ENCODE measurements at regions not wholly inside any gene's neighbourhood (a gene's known extent, or its start where the extent isn't known, plus 50 kb on each side); places are given as distances from the start of the nearest gene placed in this dataset.
"Not testable (repeated sequence)": the region's sequence is repeated elsewhere in the genome, so short reads cannot be mapped to it uniquely, and the experiment has no call there.

DNA sequence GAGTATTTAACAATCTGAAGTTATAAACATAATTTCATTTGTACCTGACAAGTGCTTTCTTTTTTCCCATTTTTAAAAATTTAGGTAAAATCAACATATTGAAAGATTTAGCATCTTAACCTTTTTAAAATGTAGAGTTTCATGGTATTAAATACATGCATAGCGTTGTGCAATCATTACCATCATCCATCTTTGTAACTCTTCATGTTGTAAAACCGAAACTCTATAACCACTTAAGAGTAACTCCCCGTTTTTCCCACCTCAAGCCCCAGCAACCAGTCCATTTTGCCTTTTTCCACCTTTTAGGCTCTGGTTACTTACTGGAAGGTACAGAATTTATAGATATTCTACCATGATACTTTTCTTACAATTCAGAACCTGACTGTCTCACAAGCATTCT is 892.5 kb downstream of the DNAJB9 start:
- TF ChIP-seq ESRRG (CRISPR knock-in tag; IDR thresholded peaks at IDR 0.05), result no peak
- ATAC-seq, result no peak

DNA sequence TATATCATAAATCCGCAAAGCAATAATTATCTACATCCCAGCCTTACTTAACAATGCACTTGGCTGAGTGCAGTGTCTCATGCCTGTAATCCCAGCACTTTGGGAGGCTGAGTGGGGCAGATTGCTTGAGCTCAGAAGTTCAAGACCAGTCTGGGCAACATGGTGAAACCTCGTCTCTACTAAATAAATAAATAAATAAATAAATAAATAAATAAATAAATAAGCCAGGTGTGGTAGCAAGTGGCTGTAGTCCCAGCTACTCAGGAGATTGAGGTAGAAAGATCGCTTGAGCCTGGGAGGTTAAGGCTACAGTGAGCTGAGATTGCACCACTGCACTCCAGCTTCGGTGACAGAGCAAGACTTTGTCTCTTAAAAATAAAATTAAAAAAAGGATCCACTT is 898.1 kb downstream of the DNAJB9 start:
- ATAC-seq, result not testable (repeated sequence)

DNA sequence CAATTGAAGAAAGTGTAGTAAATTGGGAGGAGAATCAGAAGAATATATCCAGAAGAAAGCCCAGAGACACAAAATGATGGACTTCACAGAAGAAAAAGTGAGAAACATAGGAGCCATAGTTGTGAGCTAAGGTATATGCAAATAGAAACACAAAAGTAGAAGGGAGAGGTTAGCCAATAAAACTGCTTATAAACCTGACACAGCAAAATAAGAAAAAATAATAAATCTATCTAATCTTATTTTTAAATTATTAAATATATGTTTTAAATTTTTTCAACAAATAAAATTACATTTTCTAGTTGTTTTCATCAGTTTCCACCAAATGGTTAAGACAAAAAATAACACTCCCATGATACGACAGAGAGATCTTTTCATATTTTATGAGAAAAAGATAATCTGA is 903.5 kb downstream of the DNAJB9 start:
- TF ChIP-seq ZFP30 (CRISPR knock-in tag; IDR thresholded peaks at IDR 0.05), result peak; percentile 82
- no peak for TF ChIP-seq ZNF70 (CRISPR knock-in tag; IDR thresholded peaks at IDR 0.05)
- ATAC-seq, result no peak

DNA sequence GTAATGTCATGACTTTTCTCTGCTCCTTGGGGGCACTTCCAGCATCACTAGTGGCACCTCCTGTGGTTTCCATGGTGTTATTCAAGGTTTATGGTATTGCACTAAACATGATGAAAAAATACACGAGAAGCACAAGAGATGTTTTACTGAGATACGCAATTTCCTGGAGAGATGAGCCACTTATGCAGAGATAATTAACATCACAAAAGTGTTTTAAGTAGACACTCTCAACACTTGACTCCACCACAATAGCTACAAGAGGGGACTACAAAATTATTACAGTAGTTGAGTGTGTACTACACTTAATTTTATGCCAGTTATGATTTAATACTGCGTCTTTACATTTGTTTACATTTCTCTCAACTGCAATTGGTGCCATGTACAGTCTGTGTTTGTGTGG is 906.7 kb downstream of the DNAJB9 start:
- no peak for ATAC-seq
- TF ChIP-seq, protein P1, sequence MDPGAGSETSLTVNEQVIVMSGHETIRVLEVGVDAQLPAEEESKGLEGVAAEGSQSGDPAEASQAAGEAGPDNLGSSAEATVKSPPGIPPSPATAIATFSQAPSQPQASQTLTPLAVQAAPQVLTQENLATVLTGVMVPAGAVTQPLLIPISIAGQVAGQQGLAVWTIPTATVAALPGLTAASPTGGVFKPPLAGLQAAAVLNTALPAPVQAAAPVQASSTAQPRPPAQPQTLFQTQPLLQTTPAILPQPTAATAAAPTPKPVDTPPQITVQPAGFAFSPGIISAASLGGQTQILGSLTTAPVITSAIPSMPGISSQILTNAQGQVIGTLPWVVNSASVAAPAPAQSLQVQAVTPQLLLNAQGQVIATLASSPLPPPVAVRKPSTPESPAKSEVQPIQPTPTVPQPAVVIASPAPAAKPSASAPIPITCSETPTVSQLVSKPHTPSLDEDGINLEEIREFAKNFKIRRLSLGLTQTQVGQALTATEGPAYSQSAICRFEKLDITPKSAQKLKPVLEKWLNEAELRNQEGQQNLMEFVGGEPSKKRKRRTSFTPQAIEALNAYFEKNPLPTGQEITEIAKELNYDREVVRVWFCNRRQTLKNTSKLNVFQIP (CRISPR knock-in tag; IDR thresholded peaks at IDR 0.05; ENCODE audit: borderline replicate concordance, low read depth), result no peak
- TF ChIP-seq ZFP3 (CRISPR knock-in tag; IDR thresholded peaks at IDR 0.05) (no peak), PPARA (CRISPR knock-in tag; IDR thresholded peaks at IDR 0.05; ENCODE audit: borderline replicate concordance) (no peak)

DNA sequence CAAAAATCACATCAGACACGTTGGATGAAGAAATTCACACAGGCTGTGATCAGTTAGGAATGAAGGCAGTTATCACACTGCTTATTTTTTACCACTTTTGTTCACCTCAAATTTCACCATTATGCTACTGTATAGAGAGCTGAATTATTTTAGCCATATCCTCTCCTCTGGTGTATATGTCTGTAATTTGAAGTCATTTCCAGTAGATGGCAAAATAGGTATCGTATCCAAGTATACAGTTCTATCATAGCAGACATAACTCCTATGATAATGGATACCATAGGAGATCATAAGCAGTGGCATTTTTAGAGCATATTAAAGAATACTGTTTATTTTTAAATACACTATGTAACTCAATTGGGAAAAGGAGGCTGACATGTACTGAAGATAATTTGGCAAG is 909.7 kb downstream of the DNAJB9 start:
- TF ChIP-seq GLIS3 (CRISPR knock-in tag; IDR thresholded peaks at IDR 0.05) (no peak), ISL1 (CRISPR knock-in tag; IDR thresholded peaks at IDR 0.05) (no peak), PPARA (CRISPR knock-in tag; IDR thresholded peaks at IDR 0.05; ENCODE audit: borderline replicate concordance) (no peak), ZFP30 (CRISPR knock-in tag; IDR thresholded peaks at IDR 0.05) (no peak), ZC3H10 (CRISPR knock-in tag; IDR thresholded peaks at IDR 0.05) (no peak), BACH2 (CRISPR knock-in tag; IDR thresholded peaks at IDR 0.05; ENCODE audit: borderline replicate concordance) (no peak), TCF4 (CRISPR knock-in tag; IDR thresholded peaks at IDR 0.05; ENCODE audit: borderline replicate concordance) (no peak), ZNF8 (CRISPR knock-in tag; IDR thresholded peaks at IDR 0.05) (no peak), ZNF565 (CRISPR knock-in tag; conservative IDR thresholded peaks at IDR 0.05; ENCODE audit: low read depth) (no peak), ARNTL (CRISPR knock-in tag; IDR thresholded peaks at IDR 0.05; ENCODE audit: borderline replicate concordance, low read depth) (no peak), ESRRG (CRISPR knock-in tag; IDR thresholded peaks at IDR 0.05) (no peak), OSR1 (CRISPR knock-in tag; IDR thresholded peaks at IDR 0.05) (no peak)
- TF ChIP-seq, protein P2, sequence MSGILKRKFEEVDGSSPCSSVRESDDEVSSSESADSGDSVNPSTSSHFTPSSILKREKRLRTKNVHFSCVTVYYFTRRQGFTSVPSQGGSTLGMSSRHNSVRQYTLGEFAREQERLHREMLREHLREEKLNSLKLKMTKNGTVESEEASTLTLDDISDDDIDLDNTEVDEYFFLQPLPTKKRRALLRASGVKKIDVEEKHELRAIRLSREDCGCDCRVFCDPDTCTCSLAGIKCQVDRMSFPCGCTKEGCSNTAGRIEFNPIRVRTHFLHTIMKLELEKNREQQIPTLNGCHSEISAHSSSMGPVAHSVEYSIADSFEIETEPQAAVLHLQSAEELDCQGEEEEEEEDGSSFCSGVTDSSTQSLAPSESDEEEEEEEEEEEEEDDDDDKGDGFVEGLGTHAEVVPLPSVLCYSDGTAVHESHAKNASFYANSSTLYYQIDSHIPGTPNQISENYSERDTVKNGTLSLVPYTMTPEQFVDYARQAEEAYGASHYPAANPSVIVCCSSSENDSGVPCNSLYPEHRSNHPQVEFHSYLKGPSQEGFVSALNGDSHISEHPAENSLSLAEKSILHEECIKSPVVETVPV (CRISPR knock-in tag; IDR thresholded peaks at IDR 0.05), result no peak
- TF ChIP-seq, protein P1 (CRISPR knock-in tag; IDR thresholded peaks at IDR 0.05; ENCODE audit: borderline replicate concordance, low read depth), result no peak
- ATAC-seq, result no peak

DNA sequence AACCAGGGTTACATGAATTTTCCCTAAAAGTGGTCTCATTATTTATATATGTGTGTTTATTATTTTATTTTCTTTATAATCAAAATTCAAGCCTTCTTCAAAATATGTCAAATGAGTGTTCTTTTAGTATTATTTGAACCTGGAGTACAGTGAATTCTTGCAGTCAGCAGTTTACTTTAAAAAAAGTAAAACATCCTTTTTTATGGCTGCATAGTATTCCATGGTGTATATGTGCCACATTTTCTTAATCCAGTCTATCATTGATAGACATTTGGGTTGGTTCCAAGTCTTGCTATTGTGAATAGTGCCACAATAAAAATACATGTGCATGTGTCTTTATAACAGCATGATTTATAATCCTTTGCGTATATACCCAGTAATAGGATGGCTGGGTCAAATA is 920.9 kb downstream of the DNAJB9 start:
- not testable (repeated sequence) for ATAC-seq

DNA sequence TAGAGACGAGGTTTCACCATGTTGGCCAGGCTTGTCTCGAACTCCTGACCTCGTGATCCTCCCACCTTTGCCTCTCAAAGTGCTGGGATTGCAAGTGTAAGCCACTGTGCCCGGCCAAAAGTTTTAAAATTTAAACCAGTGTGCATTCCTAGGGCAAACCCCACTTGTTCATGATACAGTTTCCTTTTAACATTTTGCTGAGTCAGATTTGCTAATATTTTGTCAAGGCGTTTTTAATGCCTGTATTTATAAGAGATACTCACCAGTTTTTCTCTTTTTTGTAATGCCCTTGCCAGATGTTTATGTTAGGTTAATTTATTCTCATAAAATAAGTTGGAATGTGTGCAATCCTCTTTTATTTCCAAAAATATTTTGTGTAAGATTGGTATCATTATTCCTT is 927.4 kb downstream of the DNAJB9 start:
- ATAC-seq, result no peak
- TF ChIP-seq ZFP30 (CRISPR knock-in tag; IDR thresholded peaks at IDR 0.05) (no peak), SNAI2 (CRISPR knock-in tag; IDR thresholded peaks at IDR 0.05) (no peak), PPARA (CRISPR knock-in tag; IDR thresholded peaks at IDR 0.05; ENCODE audit: borderline replicate concordance) (no peak), ARNTL (CRISPR knock-in tag; IDR thresholded peaks at IDR 0.05; ENCODE audit: borderline replicate concordance, low read depth) (no peak), CSDC2 (CRISPR knock-in tag; IDR thresholded peaks at IDR 0.05) (no peak)
- TF ChIP-seq, protein P3, sequence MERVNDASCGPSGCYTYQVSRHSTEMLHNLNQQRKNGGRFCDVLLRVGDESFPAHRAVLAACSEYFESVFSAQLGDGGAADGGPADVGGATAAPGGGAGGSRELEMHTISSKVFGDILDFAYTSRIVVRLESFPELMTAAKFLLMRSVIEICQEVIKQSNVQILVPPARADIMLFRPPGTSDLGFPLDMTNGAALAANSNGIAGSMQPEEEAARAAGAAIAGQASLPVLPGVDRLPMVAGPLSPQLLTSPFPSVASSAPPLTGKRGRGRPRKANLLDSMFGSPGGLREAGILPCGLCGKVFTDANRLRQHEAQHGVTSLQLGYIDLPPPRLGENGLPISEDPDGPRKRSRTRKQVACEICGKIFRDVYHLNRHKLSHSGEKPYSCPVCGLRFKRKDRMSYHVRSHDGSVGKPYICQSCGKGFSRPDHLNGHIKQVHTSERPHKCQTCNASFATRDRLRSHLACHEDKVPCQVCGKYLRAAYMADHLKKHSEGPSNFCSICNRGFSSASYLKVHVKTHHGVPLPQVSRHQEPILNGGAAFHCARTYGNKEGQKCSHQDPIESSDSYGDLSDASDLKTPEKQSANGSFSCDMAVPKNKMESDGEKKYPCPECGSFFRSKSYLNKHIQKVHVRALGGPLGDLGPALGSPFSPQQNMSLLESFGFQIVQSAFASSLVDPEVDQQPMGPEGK (CRISPR knock-in tag; IDR thresholded peaks at IDR 0.05; ENCODE audit: borderline replicate concordance), result no peak

Data from SK-N-SH treated with all-trans-retinoic acid at 6 μM for 48 hours (cell line).